Stomach (tissue), 8 donors: ENCODE measurements at regions not wholly inside any gene's neighbourhood (a gene's known extent, or its start where the extent isn't known, plus 50 kb on each side); places are given as distances from the start of the nearest gene placed in this dataset.

Source experiments
- DNase-seq, 2 donors: peaks; one replicate each; pipeline versions ENCODE4 v3.0.0 to v3.0.0-alpha.2; 2013 to 2019
- H3K27ac ChIP-seq, 5 donors: fragments of 200-600 bp in 4 of 5; sonication (generic) in 4 of 5; one replicate each; pipeline ENCODE4 v1.5.1; 2013 to 2019; ENCODE audit warnings: mild to moderate bottlenecking in 1 of 5, moderate library complexity in 1 of 5
- H3K27me3 ChIP-seq, 3 donors: fragments of 200-600 bp; sonication (generic); one replicate each; pipeline ENCODE4 v1.5.1; 2017 to 2019; ENCODE audit warnings: mixed run types in 1 of 3
- H3K36me3 ChIP-seq, 4 donors: fragments of 200-600 bp; sonication (generic); 1 replicate in 3 of 4; 2 replicates in 1 of 4; pipeline ENCODE4 v1.5.1; 2016 to 2019
- H3K4me1 ChIP-seq, 4 donors: fragments of 200-600 bp; sonication (generic); one replicate each; pipeline ENCODE4 v1.5.1; 2016 to 2019
- H3K4me3 ChIP-seq, 4 donors: fragments of 200-600 bp; sonication (generic) in 3 of 4; one replicate each; pipeline ENCODE4 v1.5.1; 2016 to 2019; ENCODE audit warnings: mild to moderate bottlenecking in 1 of 4
- H3K9me3 ChIP-seq, 4 donors: fragments of 200-600 bp; sonication (generic); one replicate each; pipeline ENCODE4 v1.5.1; 2016 to 2019
- EP300 ChIP-seq: sonication (generic); formaldehyde crosslinking; IDR thresholded peaks from one replicate; pipeline ENCODE4 v1.6.1; 2017; ENCODE audit warnings: antibody characterized with exemption
- POLR2A ChIP-seq, 4 donors: fragments of 450-650 bp; IDR thresholded peaks; one replicate each; pipeline ENCODE4 v1.6.1; 2016; ENCODE audit warnings: antibody characterized with exemption in 4 of 4, control low read depth in 2 of 4, mild to moderate bottlenecking in 1 of 4, moderate library complexity in 1 of 4
- POLR2AphosphoS5 ChIP-seq, 3 donors: sonication (generic); formaldehyde crosslinking; IDR thresholded peaks; one replicate each; pipeline ENCODE4 v1.6.1; 2016; ENCODE audit warnings: antibody characterized with exemption in 3 of 3
- WGBS, 5 donors: extraction: QIAGEN DNeasy Blood & Tissue Kit in 3 of 5; methylation state at CpG; one replicate each; pipeline versions ENCODE4 v1.1.5 to v1.1.7; 2013 to 2018; 5-methylcytosine and 5-hydroxymethylcytosine counted together
- intact Hi-C: fragments of 100-400 bp; cut with DNase I; formaldehyde crosslinking; loops from one replicate; pipeline ENCODE4 v1.15.1; 2023; ENCODE audit warnings: low total_unique reads
- TF ChIP-seq, protein P1 (sequence below), 7 experiments: fragments of 450-650 bp in 4 of 7; fragments of 200-600 bp in 3 of 7; sonication (generic) in 3 of 7; IDR thresholded peaks; one replicate each; pipeline ENCODE4 v1.5.1; 2016 to 2019; ENCODE audit warnings: antibody characterized with exemption in 7 of 7, control low read depth in 2 of 7, mild to moderate bottlenecking in 1 of 7
- donor health status: healthy with polysubstance abuse.
- donor health status: Bipolar disorder and iron deficiency.
- donor health status: healthy.

- H3K36me3 ChIP-seq = no peaks in the 10 kb centered on the region
- no peaks in the 10 kb centered on the region for H3K9me3 ChIP-seq
- no peak overlapping the region for H3K27ac ChIP-seq
- intact Hi-C loops = no loop called here
- no peak for DNase-seq
- H3K27me3 ChIP-seq = peaks cover 0 to 9% (median 0%) of the 10 kb centered on the region in 3 donors
- H3K4me1 ChIP-seq = no peaks in the 10 kb centered on the region
- 90 to 100% (median 92%) methylated on average over 1 of the region's 1 CpG for WGBS, 5 donors
- no peak overlapping the region for H3K4me3 ChIP-seq
- no peak for TF ChIP-seq POLR2AphosphoS5 (IDR thresholded peaks at IDR 0.05)
- no peak for TF ChIP-seq POLR2A (IDR thresholded peaks at IDR 0.05)
- TF ChIP-seq, protein P1, sequence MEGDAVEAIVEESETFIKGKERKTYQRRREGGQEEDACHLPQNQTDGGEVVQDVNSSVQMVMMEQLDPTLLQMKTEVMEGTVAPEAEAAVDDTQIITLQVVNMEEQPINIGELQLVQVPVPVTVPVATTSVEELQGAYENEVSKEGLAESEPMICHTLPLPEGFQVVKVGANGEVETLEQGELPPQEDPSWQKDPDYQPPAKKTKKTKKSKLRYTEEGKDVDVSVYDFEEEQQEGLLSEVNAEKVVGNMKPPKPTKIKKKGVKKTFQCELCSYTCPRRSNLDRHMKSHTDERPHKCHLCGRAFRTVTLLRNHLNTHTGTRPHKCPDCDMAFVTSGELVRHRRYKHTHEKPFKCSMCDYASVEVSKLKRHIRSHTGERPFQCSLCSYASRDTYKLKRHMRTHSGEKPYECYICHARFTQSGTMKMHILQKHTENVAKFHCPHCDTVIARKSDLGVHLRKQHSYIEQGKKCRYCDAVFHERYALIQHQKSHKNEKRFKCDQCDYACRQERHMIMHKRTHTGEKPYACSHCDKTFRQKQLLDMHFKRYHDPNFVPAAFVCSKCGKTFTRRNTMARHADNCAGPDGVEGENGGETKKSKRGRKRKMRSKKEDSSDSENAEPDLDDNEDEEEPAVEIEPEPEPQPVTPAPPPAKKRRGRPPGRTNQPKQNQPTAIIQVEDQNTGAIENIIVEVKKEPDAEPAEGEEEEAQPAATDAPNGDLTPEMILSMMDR (IDR thresholded peaks at IDR 0.05) = no peak
- no peak for TF ChIP-seq EP300
Measured at GRCh38 chr2:224137208-224137607, 98.1 kb upstream of the SERPINE2 start.

GRCh38 chr2:224136396-224136795 lies 97.3 kb upstream of the SERPINE2 start:
- Histone ChIP-seq H3K4me1 (no peaks in the 10 kb centered on the region), H3K9me3 (no peaks in the 10 kb centered on the region), H3K4me3 (no peak overlapping the region), H3K36me3 (no peaks in the 10 kb centered on the region), H3K27ac (no peak overlapping the region), H3K27me3 (peaks cover 0 to 5% (median 0%) of the 10 kb centered on the region in 3 donors)
- TF ChIP-seq EP300 = no peak
- TF ChIP-seq POLR2AphosphoS5 (IDR thresholded peaks at IDR 0.05) = no peak
- no peak for TF ChIP-seq POLR2A (IDR thresholded peaks at IDR 0.05)
- TF ChIP-seq, protein P1 (IDR thresholded peaks at IDR 0.05) = no peak
- WGBS, 5 donors = 84 to 97% (median 91%) methylated on average over 4 of the region's 4 CpGs
- intact Hi-C loops = no loop called here
- no peak for DNase-seq

DNA sequence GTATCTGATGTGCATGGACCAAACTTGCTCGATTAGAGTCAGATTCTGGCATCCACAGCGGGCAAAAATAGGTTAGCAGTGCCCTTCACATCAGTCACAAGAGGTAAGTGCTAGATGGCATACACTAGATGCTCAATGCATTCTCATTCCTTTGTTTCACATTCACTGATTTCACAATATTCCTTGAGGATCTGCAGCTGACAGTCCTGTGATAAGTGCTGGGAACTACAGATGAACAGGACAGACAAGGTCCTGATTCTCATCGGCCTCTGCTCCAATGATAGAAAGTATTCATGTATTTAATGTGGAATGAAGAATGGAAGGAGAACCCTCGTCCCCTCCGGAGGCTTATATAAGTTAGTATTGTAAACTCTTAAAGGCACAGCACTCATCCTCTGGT lies 96.8 kb upstream of the SERPINE2 start:
- TF ChIP-seq POLR2A (IDR thresholded peaks at IDR 0.05) (no peak), POLR2AphosphoS5 (IDR thresholded peaks at IDR 0.05) (no peak)
- TF ChIP-seq, protein P1 (IDR thresholded peaks at IDR 0.05) = no peak
- intact Hi-C loops = no loop called here
- 84 to 92% (median 87%) methylated on average over 5 of the region's 5 CpGs for WGBS, 5 donors
- Histone ChIP-seq H3K27ac (no peak overlapping the region), H3K9me3 (no peaks in the 10 kb centered on the region), H3K27me3 (peaks cover 0 to 5% (median 0%) of the 10 kb centered on the region in 3 donors), H3K4me3 (no peak overlapping the region), H3K36me3 (no peaks in the 10 kb centered on the region), H3K4me1 (no peaks in the 10 kb centered on the region)
- no peak for DNase-seq

- TF ChIP-seq POLR2A (IDR thresholded peaks at IDR 0.05) (no peak), POLR2AphosphoS5 (IDR thresholded peaks at IDR 0.05) (no peak), EP300 (no peak)
- TF ChIP-seq, protein P1 (IDR thresholded peaks at IDR 0.05) = no peak
- Histone ChIP-seq H3K27me3 (peaks cover 0 to 5% (median 0%) of the 10 kb centered on the region in 3 donors), H3K4me3 (no peak overlapping the region), H3K9me3 (no peaks in the 10 kb centered on the region), H3K4me1 (no peaks in the 10 kb centered on the region), H3K27ac (no peak overlapping the region), H3K36me3 (no peaks in the 10 kb centered on the region)
- 90 to 99% (median 97%) methylated on average over 4 of the region's 4 CpGs for WGBS, 5 donors
- intact Hi-C loops = no loop called here
- no peak for DNase-seq
Measured at GRCh38 chr2:224134003-224134734, 95.1 kb upstream of the SERPINE2 start.
